Endodermal cell (in vitro differentiated cells): ENCODE measurements at regions not wholly inside any gene's neighbourhood (a gene's known extent, or its start where the extent isn't known, plus 50 kb on each side); places are given as distances from the start of the nearest gene placed in this dataset.

Source experiments
- DNase-seq: peaks from one replicate; pipeline ENCODE4 v3.0.0-alpha.2; 2017
- H3K27ac ChIP-seq: 2 replicates; pipeline ENCODE4 v1.5.1; 2013; ENCODE audit warnings: mild to moderate bottlenecking, low read depth, low read length, moderate library complexity
- H3K27me3 ChIP-seq: 2 replicates; pipeline ENCODE4 v1.6.1; 2013; ENCODE audit warnings: mild to moderate bottlenecking, low read length, moderate library complexity; ENCODE audit not compliant: insufficient read depth, control insufficient read depth, poor library complexity, severe bottlenecking
- H3K36me3 ChIP-seq: 2 replicates; pipeline ENCODE4 v1.7.0; 2013; ENCODE audit warnings: mild to moderate bottlenecking, low read length, moderate library complexity; ENCODE audit not compliant: control insufficient read depth, insufficient read depth
- H3K4me1 ChIP-seq: one replicate; pipeline ENCODE4 v1.7.0; 2013; ENCODE audit warnings: low read length; ENCODE audit not compliant: control insufficient read depth, insufficient read depth
- H3K4me3 ChIP-seq: 2 replicates; pipeline ENCODE4 v1.5.1; 2013; ENCODE audit warnings: mild to moderate bottlenecking, low read length, moderate library complexity
- H3K9ac ChIP-seq: 2 replicates; pipeline ENCODE4 v1.6.1; 2013; ENCODE audit warnings: mild to moderate bottlenecking, low read length, moderate library complexity; ENCODE audit not compliant: poor library complexity, severe bottlenecking; ENCODE audit errors: extremely low read depth
- H3K9me3 ChIP-seq: 2 replicates; pipeline ENCODE4 v1.6.1; 2013; ENCODE audit warnings: mild to moderate bottlenecking, low read length, moderate library complexity; ENCODE audit not compliant: control insufficient read depth
- H3K27ac Mint-ChIP-seq: 2 replicates; pipeline ENCODE4 v1.8.0; 2020; ENCODE audit warnings: mixed read lengths
- H3K27me3 Mint-ChIP-seq: 2 replicates; pipeline ENCODE4 v1.8.0; 2021; ENCODE audit warnings: mild to moderate bottlenecking, mixed read lengths; ENCODE audit not compliant: insufficient read depth
- H3K36me3 Mint-ChIP-seq: 2 replicates; pipeline ENCODE4 v1.8.0; 2020; ENCODE audit warnings: low read depth, mixed read lengths
- H3K4me1 Mint-ChIP-seq: 2 replicates; pipeline ENCODE4 v1.8.0; 2020; ENCODE audit warnings: mixed read lengths
- H3K4me3 Mint-ChIP-seq: 2 replicates; pipeline ENCODE4 v1.8.0; 2020; ENCODE audit warnings: mild to moderate bottlenecking, moderate library complexity, mixed read lengths
- H3K9me3 Mint-ChIP-seq: 2 replicates; pipeline ENCODE4 v1.8.0; 2020; ENCODE audit warnings: mild to moderate bottlenecking, mixed read lengths
- CTCF ChIP-seq: fragments of 200-600 bp; sonication (generic); conservative IDR thresholded peaks from 2 replicates; pipeline ENCODE4 v1.5.0; 2021; ENCODE audit warnings: antibody characterized with exemption, mild to moderate bottlenecking
- WGBS, 2 experiments: methylation state at CpG; one replicate each; pipeline versions ENCODE4 v1.1.5 to v1.1.7; 2013; ENCODE audit warnings: missing lambda C conversion rate in 2 of 2, mixed read lengths in 1 of 2; ENCODE audit not compliant: insufficient coverage in 1 of 2, insufficient read length in 1 of 2; 5-methylcytosine and 5-hydroxymethylcytosine counted together

GRCh38 chr21:32212116-32212515, 66.7 kb downstream of the MIS18A start:
- H3K4me1 ChIP-seq: no peaks in the 10 kb centered on the region
- no peak for TF ChIP-seq CTCF
- H3K4me3 ChIP-seq: no peak overlapping the region
- H3K9me3 Mint-ChIP-seq: peaks cover 7% of the 10 kb centered on the region
- no peak overlapping the region for H3K9ac ChIP-seq
- DNase-seq: no peak
- H3K27ac ChIP-seq: no peak overlapping the region
- H3K27me3 ChIP-seq: no peaks in the 10 kb centered on the region
- H3K4me1 Mint-ChIP-seq: peaks cover 1% of the 10 kb centered on the region
- H3K4me3 Mint-ChIP-seq: no peak overlapping the region
- 83 to 88% methylated on average over 2 to 4 of the region's 4 CpGs for WGBS, 2 experiments
- no peaks in the 10 kb centered on the region for H3K9me3 ChIP-seq
- H3K27me3 Mint-ChIP-seq: peaks cover 2% of the 10 kb centered on the region
- no peaks in the 10 kb centered on the region for H3K36me3 ChIP-seq
- H3K36me3 Mint-ChIP-seq: no peaks in the 10 kb centered on the region
- no peak overlapping the region for H3K27ac Mint-ChIP-seq

- Mint-ChIP-seq H3K27ac (no peak overlapping the region), H3K27me3 (peaks cover 2% of the 10 kb centered on the region), H3K4me3 (no peak overlapping the region), H3K4me1 (peaks cover 2% of the 10 kb centered on the region), H3K9me3 (peaks cover 6% of the 10 kb centered on the region), H3K36me3 (no peaks in the 10 kb centered on the region)
- Histone ChIP-seq H3K27me3 (no peaks in the 10 kb centered on the region), H3K36me3 (no peaks in the 10 kb centered on the region), H3K4me3 (no peak overlapping the region), H3K27ac (no peak overlapping the region), H3K9ac (no peak overlapping the region), H3K9me3 (no peaks in the 10 kb centered on the region), H3K4me1 (no peaks in the 10 kb centered on the region)
- no peak for TF ChIP-seq CTCF
- DNase-seq: no peak
- 86 to 100% methylated on average over 2 to 3 of the region's 3 CpGs for WGBS, 2 experiments
Observed at GRCh38 chr21:32211306-32211705, 67.5 kb downstream of the MIS18A start.

- H3K9me3 Mint-ChIP-seq: peaks cover 6% of the 10 kb centered on the region
- H3K4me3 Mint-ChIP-seq: no peak overlapping the region
- no peak overlapping the region for H3K9ac ChIP-seq
- H3K9me3 ChIP-seq: no peaks in the 10 kb centered on the region
- H3K4me1 ChIP-seq: no peaks in the 10 kb centered on the region
- no peaks in the 10 kb centered on the region for H3K27me3 Mint-ChIP-seq
- WGBS, 2 experiments: 80 to 95% methylated on average over 1 to 4 of the region's 4 CpGs
- H3K27me3 ChIP-seq: no peaks in the 10 kb centered on the region
- no peaks in the 10 kb centered on the region for H3K36me3 ChIP-seq
- H3K4me3 ChIP-seq: no peak overlapping the region
- H3K27ac Mint-ChIP-seq: no peak overlapping the region
- no peaks in the 10 kb centered on the region for H3K36me3 Mint-ChIP-seq
- H3K4me1 Mint-ChIP-seq: peaks cover 1% of the 10 kb centered on the region
- no peak for TF ChIP-seq CTCF
- no peak overlapping the region for H3K27ac ChIP-seq
- DNase-seq: no peak
Observed at GRCh38 chr21:32209580-32209979, 69.3 kb downstream of the MIS18A start.
